ENCODE measurements at regions not wholly inside any gene's neighbourhood (a gene's known extent, or its start where the extent isn't known, plus 50 kb on each side); places are given as distances from the start of the nearest gene placed in this dataset.

- TF ChIP-seq CTCF (conservative IDR thresholded peaks at IDR 0.05; ENCODE audit: low read length) (no peak), EZH2phosphoT487 (IDR thresholded peaks at IDR 0.05; ENCODE audit: borderline replicate concordance) (no peak)
Observed at GRCh38 chr1:149846042-149846441, 53.3 kb upstream of the BOLA1 start.
